GM12873 (cell line): ENCODE measurements at regions not wholly inside any gene's neighbourhood (a gene's known extent, or its start where the extent isn't known, plus 50 kb on each side); places are given as distances from the start of the nearest gene placed in this dataset.

Experiments
- CTCF ChIP-seq: IDR thresholded peaks from 2 replicates; pipeline ENCODE4 v1.5.1; 2012; ENCODE audit warnings: low read depth, mild to moderate bottlenecking, moderate library complexity, low read length, control low read depth; ENCODE audit not compliant: insufficient read depth; ENCODE audit errors: missing control alignments

- TF ChIP-seq CTCF = no peak
These were observed 58.0 kb upstream of the PTPN13 start for GRCh38 chr4:86536151-86536550.

- no peak for TF ChIP-seq CTCF
These were observed 51.6 kb upstream of the PTPN13 start for GRCh38 chr4:86542319-86543027.

GRCh38 chr4:86543080-86543479 lies 51.0 kb upstream of the PTPN13 start:
- TF ChIP-seq CTCF = no peak

- TF ChIP-seq CTCF = no peak
These were observed 50.4 kb upstream of the PTPN13 start for GRCh38 chr4:86543560-86544309.

GRCh38 chr4:86544310-86544966 lies 49.7 kb upstream of the PTPN13 start:
- TF ChIP-seq CTCF = no peak
